ENCODE measurements at regions not wholly inside any gene's neighbourhood (a gene's known extent, or its start where the extent isn't known, plus 50 kb on each side); places are given as distances from the start of the nearest gene placed in this dataset.

DNA sequence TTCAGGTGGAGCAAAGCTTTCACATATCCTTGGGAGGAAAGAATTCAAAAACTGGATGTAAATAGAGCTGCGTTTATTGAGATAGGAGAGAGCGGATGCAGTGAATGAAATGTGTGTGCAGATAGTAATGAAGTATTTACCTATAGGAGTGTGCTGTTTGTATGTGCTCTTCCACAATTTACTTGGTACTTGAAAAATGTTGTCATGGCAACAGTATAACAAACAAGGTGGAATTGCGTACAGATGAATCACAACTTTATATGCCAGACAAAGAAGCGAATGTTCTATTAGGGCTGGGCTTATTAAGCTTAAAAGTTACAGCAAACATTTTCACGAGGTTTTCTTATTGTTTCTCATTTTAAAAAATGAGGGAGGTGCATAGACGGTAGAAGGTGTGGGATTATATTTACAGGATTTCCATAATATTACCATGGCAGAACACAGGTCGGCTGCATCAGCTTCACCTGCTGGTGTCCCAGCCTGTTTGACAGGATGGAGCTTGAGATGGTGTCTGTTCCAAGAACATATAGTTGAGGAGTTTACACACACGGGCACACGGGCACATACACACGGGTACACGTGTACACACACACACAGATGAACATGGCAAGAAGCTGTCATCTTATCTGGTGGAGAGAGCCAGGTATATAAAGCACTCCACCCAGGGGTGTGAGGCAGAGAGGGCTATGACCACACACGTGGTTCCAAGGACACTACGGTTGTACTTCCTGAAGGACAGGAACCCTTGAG is 155.7 kb downstream of the RMI1 start:
- no peak overlapping the region for H3K4me3 ChIP-seq (ENCODE audit: low read length)
- peaks cover 30% of the 10 kb centered on the region for H3K27me3 ChIP-seq (ENCODE audit: control insufficient read depth, insufficient read depth, low read length)
- H3K36me3 ChIP-seq (ENCODE audit: control insufficient read depth, low read depth, low read length): no peaks in the 10 kb centered on the region
- no peak overlapping the region for H3K9ac ChIP-seq (ENCODE audit: low read length)
- no peak overlapping the region for H3K27ac ChIP-seq (ENCODE audit: low read length)
- peaks cover 8% of the 10 kb centered on the region for H3K4me1 ChIP-seq (ENCODE audit: control insufficient read depth, low read depth, low read length)
- no peaks in the 10 kb centered on the region for H3K9me3 ChIP-seq (ENCODE audit: control insufficient read depth, low read depth, low read length)

GRCh38 chr9:84137968-84138367 is 157.4 kb downstream of the RMI1 start:
- no peak overlapping the region for H3K27ac ChIP-seq (ENCODE audit: low read length)
- peaks cover 42% of the 10 kb centered on the region for H3K27me3 ChIP-seq (ENCODE audit: control insufficient read depth, insufficient read depth, low read length)
- peaks cover 16% of the 10 kb centered on the region for H3K4me1 ChIP-seq (ENCODE audit: control insufficient read depth, low read depth, low read length)
- H3K36me3 ChIP-seq (ENCODE audit: control insufficient read depth, low read depth, low read length): no peaks in the 10 kb centered on the region
- no peaks in the 10 kb centered on the region for H3K9me3 ChIP-seq (ENCODE audit: control insufficient read depth, low read depth, low read length)
- no peak overlapping the region for H3K9ac ChIP-seq (ENCODE audit: low read length)
- H3K4me3 ChIP-seq (ENCODE audit: low read length): no peak overlapping the region

GRCh38 chr9:84138541-84138940 is 157.9 kb downstream of the RMI1 start:
- no peak overlapping the region for H3K4me3 ChIP-seq (ENCODE audit: low read length)
- H3K4me1 ChIP-seq (ENCODE audit: control insufficient read depth, low read depth, low read length): peaks cover 16% of the 10 kb centered on the region
- no peaks in the 10 kb centered on the region for H3K9me3 ChIP-seq (ENCODE audit: control insufficient read depth, low read depth, low read length)
- H3K27ac ChIP-seq (ENCODE audit: low read length): no peak overlapping the region
- H3K27me3 ChIP-seq (ENCODE audit: control insufficient read depth, insufficient read depth, low read length): peaks cover 42% of the 10 kb centered on the region
- H3K36me3 ChIP-seq (ENCODE audit: control insufficient read depth, low read depth, low read length): no peaks in the 10 kb centered on the region
- no peak overlapping the region for H3K9ac ChIP-seq (ENCODE audit: low read length)

- Histone ChIP-seq H3K4me1 (ENCODE audit: control insufficient read depth, low read depth, low read length) (peaks cover 16% of the 10 kb centered on the region), H3K9ac (ENCODE audit: low read length) (no peak overlapping the region), H3K27me3 (ENCODE audit: control insufficient read depth, insufficient read depth, low read length) (peaks cover 42% of the 10 kb centered on the region), H3K4me3 (ENCODE audit: low read length) (no peak overlapping the region), H3K27ac (ENCODE audit: low read length) (no peak overlapping the region), H3K36me3 (ENCODE audit: control insufficient read depth, low read depth, low read length) (no peaks in the 10 kb centered on the region), H3K9me3 (ENCODE audit: control insufficient read depth, low read depth, low read length) (no peaks in the 10 kb centered on the region)
Measured at GRCh38 chr9:84139296-84140070, 158.9 kb downstream of the RMI1 start.

GRCh38 chr9:84140535-84141101 is 160.0 kb downstream of the RMI1 start:
- H3K27ac ChIP-seq (ENCODE audit: low read length): no peak overlapping the region
- H3K9me3 ChIP-seq (ENCODE audit: control insufficient read depth, low read depth, low read length): no peaks in the 10 kb centered on the region
- peaks cover 42% of the 10 kb centered on the region for H3K27me3 ChIP-seq (ENCODE audit: control insufficient read depth, insufficient read depth, low read length)
- H3K36me3 ChIP-seq (ENCODE audit: control insufficient read depth, low read depth, low read length): no peaks in the 10 kb centered on the region
- H3K4me3 ChIP-seq (ENCODE audit: low read length): peak overlapping the region; percentile 65
- H3K4me1 ChIP-seq (ENCODE audit: control insufficient read depth, low read depth, low read length): peaks cover 16% of the 10 kb centered on the region
- H3K9ac ChIP-seq (ENCODE audit: low read length): peak overlapping the region; percentile 60

- H3K9me3 ChIP-seq (ENCODE audit: control insufficient read depth, low read depth, low read length): no peaks in the 10 kb centered on the region
- no peaks in the 10 kb centered on the region for H3K36me3 ChIP-seq (ENCODE audit: control insufficient read depth, low read depth, low read length)
- H3K4me3 ChIP-seq (ENCODE audit: low read length): no peak overlapping the region
- H3K27me3 ChIP-seq (ENCODE audit: control insufficient read depth, insufficient read depth, low read length): peaks cover 42% of the 10 kb centered on the region
- peaks cover 16% of the 10 kb centered on the region for H3K4me1 ChIP-seq (ENCODE audit: control insufficient read depth, low read depth, low read length)
- no peak overlapping the region for H3K27ac ChIP-seq (ENCODE audit: low read length)
- no peak overlapping the region for H3K9ac ChIP-seq (ENCODE audit: low read length)
Measured at GRCh38 chr9:84141741-84142370, 161.3 kb downstream of the RMI1 start.

DNA sequence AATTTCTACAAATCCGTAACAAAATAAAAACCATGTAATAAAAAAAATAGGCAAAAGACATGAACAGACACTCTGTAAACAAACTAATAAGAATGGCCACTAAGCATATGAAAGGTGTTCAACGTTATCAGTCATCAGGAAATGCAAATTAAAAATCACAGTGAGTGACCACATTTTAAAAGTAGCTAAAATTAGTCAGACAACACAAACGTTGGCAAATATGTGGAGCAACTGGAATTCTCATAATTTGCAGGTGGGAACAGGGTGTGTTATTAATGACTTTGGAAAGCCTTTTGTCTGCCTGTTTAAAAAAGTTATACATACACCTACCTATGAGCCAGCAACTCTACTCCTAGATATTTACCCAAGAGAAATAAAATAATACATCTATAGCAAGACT is 164.4 kb downstream of the RMI1 start:
- Histone ChIP-seq H3K4me1 (ENCODE audit: control insufficient read depth, low read depth, low read length) (peaks cover 18% of the 10 kb centered on the region), H3K36me3 (ENCODE audit: control insufficient read depth, low read depth, low read length) (no peaks in the 10 kb centered on the region), H3K9ac (ENCODE audit: low read length) (no peak overlapping the region), H3K27ac (ENCODE audit: low read length) (no peak overlapping the region), H3K4me3 (ENCODE audit: low read length) (no peak overlapping the region), H3K9me3 (ENCODE audit: control insufficient read depth, low read depth, low read length) (no peaks in the 10 kb centered on the region), H3K27me3 (ENCODE audit: control insufficient read depth, insufficient read depth, low read length) (peaks cover 37% of the 10 kb centered on the region)

DNA sequence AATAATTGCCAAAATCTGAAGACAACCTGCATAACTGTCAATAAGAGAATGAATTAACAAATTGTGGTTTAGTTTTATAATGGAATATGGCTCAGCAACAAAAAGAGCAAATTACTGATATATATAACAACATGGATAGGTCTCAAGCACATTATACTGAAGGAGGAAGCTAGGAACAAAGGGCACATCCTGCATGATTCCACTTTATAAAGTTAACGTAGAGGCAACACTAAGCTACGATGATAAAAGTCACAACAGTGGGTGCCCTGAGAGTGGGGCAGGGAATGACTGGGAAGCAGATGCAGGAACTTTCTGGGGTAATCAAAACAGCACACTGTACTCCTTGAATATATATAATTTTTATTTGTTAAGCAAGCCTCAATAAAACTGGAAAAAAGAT is 165.2 kb downstream of the RMI1 start:
- H3K36me3 ChIP-seq (ENCODE audit: control insufficient read depth, low read depth, low read length): no peaks in the 10 kb centered on the region
- H3K9me3 ChIP-seq (ENCODE audit: control insufficient read depth, low read depth, low read length): no peaks in the 10 kb centered on the region
- H3K27ac ChIP-seq (ENCODE audit: low read length): no peak overlapping the region
- H3K27me3 ChIP-seq (ENCODE audit: control insufficient read depth, insufficient read depth, low read length): peaks cover 37% of the 10 kb centered on the region
- H3K9ac ChIP-seq (ENCODE audit: low read length): no peak overlapping the region
- no peak overlapping the region for H3K4me3 ChIP-seq (ENCODE audit: low read length)
- H3K4me1 ChIP-seq (ENCODE audit: control insufficient read depth, low read depth, low read length): peaks cover 19% of the 10 kb centered on the region

- Histone ChIP-seq H3K36me3 (ENCODE audit: control insufficient read depth, low read depth, low read length) (no peaks in the 10 kb centered on the region), H3K27ac (ENCODE audit: low read length) (no peak overlapping the region), H3K9me3 (ENCODE audit: control insufficient read depth, low read depth, low read length) (no peaks in the 10 kb centered on the region), H3K4me3 (ENCODE audit: low read length) (no peak overlapping the region), H3K9ac (ENCODE audit: low read length) (no peak overlapping the region), H3K27me3 (ENCODE audit: control insufficient read depth, insufficient read depth, low read length) (peaks cover 37% of the 10 kb centered on the region), H3K4me1 (ENCODE audit: control insufficient read depth, low read depth, low read length) (peaks cover 19% of the 10 kb centered on the region)
Measured at GRCh38 chr9:84146893-84147710, 166.5 kb downstream of the RMI1 start.

- Histone ChIP-seq H3K27me3 (ENCODE audit: control insufficient read depth, insufficient read depth, low read length) (peaks cover 62% of the 10 kb centered on the region), H3K36me3 (ENCODE audit: control insufficient read depth, low read depth, low read length) (no peaks in the 10 kb centered on the region), H3K4me1 (ENCODE audit: control insufficient read depth, low read depth, low read length) (peaks cover 19% of the 10 kb centered on the region), H3K9me3 (ENCODE audit: control insufficient read depth, low read depth, low read length) (no peaks in the 10 kb centered on the region), H3K27ac (ENCODE audit: low read length) (no peak overlapping the region), H3K4me3 (ENCODE audit: low read length) (no peak overlapping the region), H3K9ac (ENCODE audit: low read length) (no peak overlapping the region)
Measured at GRCh38 chr9:84151236-84151635, 170.6 kb downstream of the RMI1 start.

DNA sequence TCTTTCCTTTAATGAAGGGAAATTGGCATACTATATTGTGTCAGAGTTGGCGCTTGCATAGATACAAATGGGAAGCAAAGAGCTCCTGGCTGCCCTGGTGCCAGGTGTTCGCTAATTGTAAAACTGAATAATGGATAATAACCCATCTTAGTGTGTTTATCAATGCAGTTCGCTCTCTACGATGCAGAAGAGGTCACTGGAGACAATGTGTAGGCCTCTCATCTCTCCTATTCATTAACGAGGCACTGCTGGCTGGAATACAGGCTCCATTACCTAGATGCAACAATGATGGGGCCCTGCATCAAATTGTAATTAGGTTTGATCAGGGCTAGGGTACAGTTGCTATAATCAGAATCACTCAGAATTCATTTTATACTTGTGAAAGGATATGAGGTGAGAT is 171.0 kb downstream of the RMI1 start:
- peaks cover 62% of the 10 kb centered on the region for H3K27me3 ChIP-seq (ENCODE audit: control insufficient read depth, insufficient read depth, low read length)
- H3K9ac ChIP-seq (ENCODE audit: low read length): no peak overlapping the region
- no peak overlapping the region for H3K27ac ChIP-seq (ENCODE audit: low read length)
- no peaks in the 10 kb centered on the region for H3K9me3 ChIP-seq (ENCODE audit: control insufficient read depth, low read depth, low read length)
- no peaks in the 10 kb centered on the region for H3K36me3 ChIP-seq (ENCODE audit: control insufficient read depth, low read depth, low read length)
- no peak overlapping the region for H3K4me3 ChIP-seq (ENCODE audit: low read length)
- peaks cover 19% of the 10 kb centered on the region for H3K4me1 ChIP-seq (ENCODE audit: control insufficient read depth, low read depth, low read length)

All from iPS-18a (cell line).